H1 (cell line): ENCODE measurements at regions not wholly inside any gene's neighbourhood (a gene's known extent, or its start where the extent isn't known, plus 50 kb on each side); places are given as distances from the start of the nearest gene placed in this dataset.

Experiments used
- CTCF ChIA-PET: fragments of 300-600 bp; sonication (Branson Sonifier 250); formaldehyde crosslinking; loops from one replicate; lab custom pipeline; 2021; ENCODE audit not compliant: partially characterized antibody; lab: Charles Lee
- POLR2A ChIA-PET: fragments of 300-600 bp; sonication (Branson Sonifier 250); formaldehyde crosslinking; loops from one replicate; lab custom pipeline; 2021; ENCODE audit warnings: inconsistent platforms; ENCODE audit not compliant: partially characterized antibody; lab: Charles Lee
- DNase-seq, 2 experiments: peaks; one replicate each; pipeline versions ENCODE4 v3.0.0 to v3.0.0-alpha.2; 2010 to 2022; ENCODE audit warnings: low spot score in 2 of 2, low read depth in 1 of 2, mixed read lengths in 1 of 2
- FAIRE-seq: peaks from 2 replicates; lab custom pipeline; 2011; peaks lifted over from hg19 to GRCh38; lab: Jason Lieb, UNC
- H2AFZ ChIP-seq: 2 replicates; pipeline ENCODE4 v1.8.1; 2012; ENCODE audit warnings: low read length, inconsistent platforms
- H2AK5ac ChIP-seq: 2 replicates; pipeline ENCODE4 v1.6.1; 2013; ENCODE audit warnings: low read depth, low read length
- H2BK120ac ChIP-seq: replicated peaks from 2 replicates; pipeline ENCODE3; 2013; ENCODE audit warnings: low read depth, low read length, inconsistent platforms
- H2BK12ac ChIP-seq: 2 replicates; pipeline ENCODE4 v1.6.1; 2013; ENCODE audit warnings: low read depth, low read length
- H2BK15ac ChIP-seq: 2 replicates; pipeline ENCODE4 v1.6.1; 2013; ENCODE audit warnings: low read length
- H2BK20ac ChIP-seq: 2 replicates; pipeline ENCODE4 v1.6.1; 2013; ENCODE audit warnings: low read length
- H2BK5ac ChIP-seq: 2 replicates; pipeline ENCODE4 v1.6.1; 2013; ENCODE audit warnings: low read depth, low read length
- H3K14ac ChIP-seq: 2 replicates; pipeline ENCODE4 v1.6.1; 2013; ENCODE audit warnings: inconsistent platforms; ENCODE audit not compliant: insufficient read length
- H3K18ac ChIP-seq: 2 replicates; pipeline ENCODE4 v1.6.1; 2013; ENCODE audit warnings: low read length; ENCODE audit errors: extremely low read depth
- H3K23ac ChIP-seq: 2 replicates; pipeline ENCODE4 v1.6.1; 2013; ENCODE audit warnings: inconsistent platforms; ENCODE audit not compliant: insufficient read length
- H3K23me2 ChIP-seq: 2 replicates; pipeline ENCODE4 v1.6.1; 2013; ENCODE audit warnings: low read depth, low read length
- H3K27ac ChIP-seq: 2 replicates; pipeline ENCODE4 v1.6.1; 2011; ENCODE audit warnings: low read depth, low read length, inconsistent platforms
- H3K27me3 ChIP-seq, 4 experiments: replicated peaks in 1 of 4; 1 replicate in 1 of 4; 2 replicates in 3 of 4; pipeline versions ENCODE4 v1.6.1 to v1.8.1; 2011 to 2013; ENCODE audit warnings: low read length in 3 of 4, mild to moderate bottlenecking in 3 of 4, inconsistent platforms in 2 of 4, mixed read lengths in 2 of 4, moderate library complexity in 1 of 4; ENCODE audit not compliant: control insufficient read depth in 3 of 4, insufficient read depth in 3 of 4; ENCODE audit errors: extremely low read depth in 1 of 4
- H3K36me3 ChIP-seq, 4 experiments: 2 replicates each; pipeline versions ENCODE4 v1.6.1 to v1.8.1; 2011 to 2013; ENCODE audit warnings: mild to moderate bottlenecking in 4 of 4, low read length in 3 of 4, moderate library complexity in 2 of 4, control low read depth in 1 of 4, inconsistent platforms in 1 of 4; ENCODE audit not compliant: insufficient read depth in 4 of 4, control insufficient read depth in 2 of 4
- H3K4ac ChIP-seq: replicated peaks from 2 replicates; pipeline ENCODE3; 2013; ENCODE audit warnings: low read length, low read depth, mixed read lengths, inconsistent platforms; ENCODE audit not compliant: insufficient read length
- H3K4me1 ChIP-seq, 4 experiments: replicated peaks in 1 of 4; 1 replicate in 1 of 4; 2 replicates in 3 of 4; pipeline versions ENCODE4 v1.6.1 to v1.8.1; 2011 to 2013; ENCODE audit warnings: low read length in 3 of 4, inconsistent platforms in 2 of 4, mixed read lengths in 1 of 4; ENCODE audit not compliant: insufficient read depth in 4 of 4, control insufficient read depth in 3 of 4
- H3K4me2 ChIP-seq, 2 experiments: 2 replicates each; pipeline versions ENCODE4 v1.6.1 to v1.8.1; 2011 to 2013; ENCODE audit warnings: low read depth in 2 of 2, low read length in 2 of 2, control low read depth in 1 of 2, inconsistent platforms in 1 of 2, mild to moderate bottlenecking in 1 of 2; ENCODE audit not compliant: insufficient read depth in 1 of 2
- H3K4me3 ChIP-seq, 4 experiments: fragments of 200-600, 300-600 bp in 1 of 4; sonication (generic), shearing (Covaris generic), sonication (Bioruptor Twin) in 1 of 4; 2 replicates each; pipeline versions ENCODE4 v1.5.1 to v1.8.1; 2011 to 2016; ENCODE audit warnings: low read length in 4 of 4, low read depth in 3 of 4, control low read depth in 2 of 4, inconsistent platforms in 2 of 4, mild to moderate bottlenecking in 2 of 4, mixed read lengths in 1 of 4, moderate library complexity in 1 of 4; ENCODE audit not compliant: insufficient read depth in 2 of 4; ENCODE audit errors: extremely low read depth in 1 of 4
- H3K56ac ChIP-seq: replicated peaks from 2 replicates; pipeline ENCODE3; 2013; ENCODE audit warnings: low read depth, mild to moderate bottlenecking, mixed read lengths, low read length, inconsistent platforms; ENCODE audit not compliant: insufficient read length
- H3K79me1 ChIP-seq: 2 replicates; pipeline ENCODE4 v1.6.1; 2013; ENCODE audit warnings: low read depth, low read length, control low read depth
- H3K79me2 ChIP-seq, 2 experiments: 2 replicates each; pipeline versions ENCODE4 v1.6.1 to v1.8.1; 2012 to 2013; ENCODE audit warnings: low read length in 2 of 2, mild to moderate bottlenecking in 2 of 2, inconsistent platforms in 1 of 2; ENCODE audit not compliant: insufficient read depth in 2 of 2, control insufficient read depth in 1 of 2
- H3K9ac ChIP-seq, 4 experiments: replicated peaks in 1 of 4; 1 replicate in 1 of 4; 2 replicates in 3 of 4; pipeline versions ENCODE4 v1.6.1 to v1.8.1; 2011 to 2013; ENCODE audit warnings: low read depth in 3 of 4, low read length in 3 of 4, control low read depth in 2 of 4, mild to moderate bottlenecking in 2 of 4, moderate library complexity in 2 of 4, inconsistent platforms in 1 of 4; ENCODE audit errors: extremely low read depth in 1 of 4
- H3K9me3 ChIP-seq, 2 experiments: 2 replicates each; pipeline versions ENCODE4 v1.6.1 to v1.8.1; 2012 to 2013; ENCODE audit warnings: mild to moderate bottlenecking in 2 of 2, moderate library complexity in 2 of 2, control low read depth in 1 of 2, inconsistent platforms in 1 of 2, low read depth in 1 of 2, low read length in 1 of 2, mixed read lengths in 1 of 2; ENCODE audit not compliant: insufficient read depth in 2 of 2
- H4K20me1 ChIP-seq, 2 experiments: replicated peaks in 1 of 2; 2 replicates each; pipeline versions ENCODE3 to v1.8.1; 2011 to 2013; ENCODE audit warnings: inconsistent platforms in 2 of 2, low read length in 2 of 2, mild to moderate bottlenecking in 1 of 2; ENCODE audit not compliant: insufficient read depth in 2 of 2, control insufficient read depth in 1 of 2
- H4K5ac ChIP-seq: 2 replicates; pipeline ENCODE4 v1.6.1; 2013; ENCODE audit warnings: low read length, low read depth, mixed read lengths, inconsistent platforms; ENCODE audit not compliant: insufficient read length
- H4K8ac ChIP-seq: 2 replicates; pipeline ENCODE4 v1.8.0; 2013; ENCODE audit warnings: mild to moderate bottlenecking, moderate library complexity, low read length, inconsistent platforms; ENCODE audit not compliant: insufficient read depth; ENCODE audit errors: extremely low read depth
- H4K91ac ChIP-seq: replicated peaks from 2 replicates; pipeline ENCODE3; 2013; ENCODE audit warnings: low read length, mixed read lengths, inconsistent platforms; ENCODE audit not compliant: insufficient read length
- PHF8 ChIP-seq: fragments of 200-600 bp; sonication (generic); conservative IDR thresholded peaks from 2 replicates; pipeline ENCODE4 v1.7.1; 2012; ENCODE audit warnings: low read depth, mild to moderate bottlenecking, inconsistent platforms, low read length, moderate library complexity
- SRF ChIP-seq: IDR thresholded peaks from 2 replicates; pipeline ENCODE4 v1.6.1; 2011; ENCODE audit warnings: mild to moderate bottlenecking, low read depth, low read length, moderate library complexity
- WGBS, 2 experiments: shearing (Covaris generic) in 1 of 2; methylation state at CpG; one replicate each; pipeline versions ENCODE4 v1.1.6 to v1.1.7; 2013 to 2015; ENCODE audit warnings: low lambda C conversion rate in 2 of 2, mixed read lengths in 2 of 2, inconsistent platforms in 1 of 2, low coverage in 1 of 2, missing lambda C conversion rate in 1 of 2; ENCODE audit not compliant: insufficient replicate concordance in 2 of 2, insufficient coverage in 1 of 2, insufficient read length in 1 of 2; ENCODE audit errors: extremely low coverage in 1 of 2, missing lambda C conversion rate in 1 of 2; 5-methylcytosine and 5-hydroxymethylcytosine counted together

- H4K91ac ChIP-seq = no peak overlapping the region
- H3K9me3 ChIP-seq = no peaks in the 10 kb centered on the region
- POLR2A ChIA-PET = interaction anchor here (3.8 kb wide), 1 partner anchor 21 kb away, joined by 15 read pairs; no protein-coding TSS in a partner anchor
- H4K5ac ChIP-seq = no peak overlapping the region
- 0 out of 7 replicates have a peak, but pooled peaks cover 0 to 2% (median 0%) of the 10 kb centered on the region in 4 experiments for H3K27me3 ChIP-seq
- 86% methylated on average over 1 of the region's 2 CpGs; no CpG with 5 or more reads in 1 of the 2 experiments for WGBS, 2 experiments
- H2AFZ ChIP-seq = no peak overlapping the region
- H3K36me3 ChIP-seq = no peaks in the 10 kb centered on the region; a peak in 1 of 8 replicates
- no peak overlapping the region for H2BK15ac ChIP-seq
- no peak overlapping the region for H2BK12ac ChIP-seq
- H3K18ac ChIP-seq = no peak overlapping the region; the same call in 1 of the 2 replicates
- no peak overlapping the region for H3K4ac ChIP-seq
- CTCF ChIA-PET = interaction anchor here (1.2 to 4.7 kb wide), 4 partner anchors 8 to 24 kb away, joined by 4 to 28 read pairs (median 9); no protein-coding TSS in a partner anchor
- no peak overlapping the region for H3K14ac ChIP-seq
- H3K4me2 ChIP-seq = no peak overlapping the region
- H2BK120ac ChIP-seq = no peak overlapping the region
- H3K4me3 ChIP-seq = no peak overlapping the region
- FAIRE-seq (no peak), DNase-seq (no peak)
- peaks cover 0 to 6% (median 2%) of the 10 kb centered on the region in 4 experiments; a peak in 2 of 7 replicates for H3K4me1 ChIP-seq
- no peak overlapping the region for H3K27ac ChIP-seq
- TF ChIP-seq SRF (no peak), PHF8 (no peak)
- H2AK5ac ChIP-seq = no peak overlapping the region
- no peak overlapping the region for H3K23ac ChIP-seq
- no peaks in the 10 kb centered on the region for H4K20me1 ChIP-seq
- no peak overlapping the region for H3K9ac ChIP-seq
- no peaks in the 10 kb centered on the region for H3K79me2 ChIP-seq
- no peak overlapping the region for H4K8ac ChIP-seq
- no peaks in the 10 kb centered on the region for H3K79me1 ChIP-seq
- no peak overlapping the region for H3K56ac ChIP-seq
- no peaks in the 10 kb centered on the region for H3K23me2 ChIP-seq
- H2BK20ac ChIP-seq = no peak overlapping the region
- no peak overlapping the region; the same call in 1 of the 2 replicates for H2BK5ac ChIP-seq
These were observed 260.1 kb downstream of the BCOR start for GRCh38 chrX:39837688-39838087.
